IPS-18c (cell line): ENCODE measurements at regions not wholly inside any gene's neighbourhood (a gene's known extent, or its start where the extent isn't known, plus 50 kb on each side); places are given as distances from the start of the nearest gene placed in this dataset.
"Not testable (repeated sequence)": the region's sequence is repeated elsewhere in the genome, so short reads cannot be mapped to it uniquely, and the experiment has no call there.

Source experiments
- H3K4me3 ChIP-seq: 2 replicates; pipeline ENCODE4 v1.7.0; 2013; ENCODE audit warnings: low read depth, mild to moderate bottlenecking, low read length, moderate library complexity; ENCODE audit not compliant: insufficient read depth
- H3K9me3 ChIP-seq: one replicate; pipeline ENCODE4 v1.6.1; 2013; ENCODE audit warnings: mild to moderate bottlenecking, low read length, moderate library complexity; ENCODE audit not compliant: control insufficient read depth, insufficient read depth

DNA sequence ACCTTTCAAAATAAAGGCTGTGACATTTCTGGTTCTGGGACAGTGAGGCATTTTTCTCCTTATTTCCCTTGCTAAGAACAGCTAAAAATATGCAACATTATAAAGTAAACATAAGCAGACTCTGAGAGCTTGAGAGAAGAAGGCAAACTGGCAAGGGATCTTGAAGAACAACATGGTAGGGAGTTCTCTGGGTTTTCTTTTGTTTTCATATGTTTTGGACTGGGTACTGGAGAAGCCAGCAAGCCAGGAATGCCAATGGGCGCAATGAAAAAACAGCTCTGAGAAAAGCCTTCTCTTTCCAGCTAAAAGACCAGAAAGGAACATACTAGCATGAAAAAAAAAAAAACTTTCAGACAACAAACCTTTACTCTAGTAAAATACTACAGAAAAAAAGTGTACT lies 351.4 kb upstream of the HS6ST1 start:
- H3K9me3 ChIP-seq: no peaks in the 10 kb centered on the region
- no peak overlapping the region for H3K4me3 ChIP-seq

DNA sequence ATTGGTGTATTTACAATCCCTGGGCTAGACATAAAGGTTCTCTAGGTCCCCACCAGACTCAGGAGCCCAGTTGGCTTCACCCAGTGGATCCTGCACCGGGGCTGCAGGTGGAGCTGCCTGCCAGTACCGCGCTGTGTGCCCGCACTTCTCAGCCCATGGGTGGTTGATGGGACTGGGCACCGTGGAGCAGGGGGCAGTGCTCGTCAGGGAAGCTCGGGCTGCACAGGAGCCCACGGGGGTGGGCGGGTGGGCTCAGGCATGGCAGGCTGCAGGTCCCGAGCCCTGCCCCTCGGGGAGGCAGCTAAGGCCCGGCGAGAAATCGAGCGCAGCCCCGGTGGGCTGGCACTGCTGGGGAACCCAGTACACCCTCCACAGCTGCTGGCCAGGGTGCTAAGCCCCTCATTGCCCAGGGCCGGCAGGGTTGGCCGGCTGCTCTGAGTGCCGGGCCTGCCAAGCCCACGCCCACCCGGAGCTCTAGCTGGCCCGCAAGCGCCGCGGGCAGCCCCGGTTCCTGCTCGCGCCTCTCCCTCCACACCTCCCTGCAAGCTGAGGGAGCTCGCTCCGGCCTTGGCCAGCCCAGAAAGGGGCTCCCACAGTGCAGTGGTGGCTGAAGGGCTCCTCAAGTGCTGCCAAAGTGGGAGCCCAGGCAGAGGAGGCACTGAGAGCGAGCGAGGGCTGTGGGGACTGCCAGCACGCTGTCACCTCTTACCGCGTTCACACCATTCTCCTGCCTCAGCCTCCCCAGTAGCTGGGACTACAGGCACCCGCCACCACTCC lies 353.5 kb upstream of the HS6ST1 start:
- not testable (repeated sequence) for H3K4me3 ChIP-seq, H3K9me3 ChIP-seq

DNA sequence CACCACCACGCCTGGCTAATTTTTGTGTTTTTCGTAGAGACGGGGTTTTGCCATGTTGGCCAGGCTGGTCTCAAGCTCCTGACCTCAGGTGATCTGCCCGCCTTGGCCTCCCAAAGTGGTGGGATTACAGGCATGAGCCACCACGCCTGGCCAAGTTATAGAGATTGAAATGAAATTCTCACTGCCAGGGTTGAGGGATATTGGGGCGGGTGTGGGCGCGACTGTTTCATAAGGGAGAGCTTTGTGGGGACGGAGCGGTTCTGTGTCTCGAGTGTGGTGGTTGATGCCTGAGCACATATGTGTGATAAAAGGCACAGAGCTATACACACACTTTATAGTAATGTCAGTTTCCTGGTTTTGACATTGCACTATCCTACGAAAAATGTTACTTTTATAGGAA lies 361.0 kb upstream of the HS6ST1 start:
- H3K4me3 ChIP-seq, H3K9me3 ChIP-seq: not testable (repeated sequence)

DNA sequence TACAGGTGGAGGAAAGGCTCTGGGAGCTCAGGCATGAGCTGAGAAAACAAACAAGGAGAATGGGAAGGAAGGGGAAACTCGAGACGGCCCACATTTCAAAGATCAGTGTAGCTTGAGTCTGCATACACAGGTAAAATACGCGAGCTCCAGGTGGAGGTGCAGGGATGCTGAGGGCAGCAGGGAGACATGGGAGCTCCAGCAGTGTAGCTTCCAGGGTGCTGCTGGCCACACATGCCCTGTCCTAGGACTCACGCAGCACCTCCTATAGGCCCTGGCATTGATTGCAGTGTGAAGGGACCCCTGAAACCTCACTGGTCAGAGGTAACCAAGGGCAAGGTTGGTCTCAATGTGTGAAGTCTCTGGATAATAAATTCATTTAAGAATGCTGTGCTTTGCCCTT lies 362.8 kb upstream of the HS6ST1 start:
- no peak overlapping the region for H3K4me3 ChIP-seq
- H3K9me3 ChIP-seq: no peaks in the 10 kb centered on the region

DNA sequence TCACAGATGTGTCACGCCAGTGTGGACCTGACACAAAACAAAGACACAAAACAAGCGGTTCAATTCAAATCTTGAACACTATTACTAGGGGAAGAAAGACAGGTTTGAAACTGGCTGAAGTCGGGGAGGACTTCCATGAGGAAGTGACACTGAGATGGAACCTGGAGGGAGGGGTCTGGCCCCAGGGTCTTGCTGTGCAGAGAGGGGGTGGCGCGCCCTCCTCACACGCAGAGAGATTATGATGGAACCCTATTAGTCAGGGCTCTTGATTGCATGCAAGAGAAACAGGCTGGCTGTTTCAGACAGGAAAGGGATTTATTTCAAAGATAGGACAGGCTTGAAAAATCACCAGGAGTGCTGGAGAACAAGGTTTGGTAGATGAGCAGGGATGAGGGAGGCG lies 363.6 kb upstream of the HS6ST1 start:
- Histone ChIP-seq H3K4me3 (no peak overlapping the region), H3K9me3 (no peaks in the 10 kb centered on the region)

DNA sequence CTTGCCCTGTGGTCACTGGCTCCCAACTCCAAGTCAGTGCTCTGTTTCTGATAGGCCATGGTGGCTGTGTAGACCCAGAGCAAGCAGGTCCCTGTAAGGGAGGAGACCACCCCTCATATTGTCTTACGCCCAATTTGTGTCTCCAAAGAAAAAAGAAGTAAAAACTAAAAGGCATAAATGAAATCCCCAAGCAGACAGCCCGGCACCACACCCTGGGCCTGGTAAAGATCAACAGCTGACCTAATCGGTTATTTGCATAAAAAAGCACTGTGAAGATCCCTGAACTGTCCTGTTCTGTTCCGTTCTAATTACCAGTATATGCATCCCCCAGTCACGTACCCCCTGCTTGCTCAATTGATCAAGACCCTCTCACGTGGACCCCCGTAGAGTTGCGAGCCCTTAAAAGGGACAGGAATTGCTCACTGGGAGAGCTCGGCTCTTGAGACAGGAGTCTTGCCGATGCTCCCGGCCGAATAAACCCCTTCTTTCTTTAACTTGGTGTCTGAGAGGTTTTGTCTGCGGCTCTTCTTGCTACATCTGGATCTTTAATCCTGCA lies 364.1 kb upstream of the HS6ST1 start:
- no peak overlapping the region for H3K4me3 ChIP-seq
- no peaks in the 10 kb centered on the region for H3K9me3 ChIP-seq

DNA sequence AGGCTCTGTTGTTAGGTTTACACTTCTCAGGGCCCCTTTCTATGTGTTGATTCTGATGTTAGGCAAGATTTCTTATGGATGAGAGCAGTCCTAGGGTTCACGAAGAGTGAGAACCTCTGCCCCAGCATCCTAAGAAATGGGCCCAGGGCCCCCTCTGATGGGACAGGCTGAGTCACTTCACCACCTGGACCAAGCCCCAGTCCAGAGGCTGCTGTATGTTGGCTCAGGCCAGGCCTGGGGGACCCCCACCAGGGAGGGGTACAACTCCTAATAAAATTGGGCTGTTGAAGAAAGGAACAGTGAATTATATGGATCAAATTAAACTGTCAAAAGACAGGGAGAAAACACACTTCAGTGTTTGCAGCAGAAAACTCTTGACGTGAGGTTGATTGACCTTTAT lies 365.9 kb upstream of the HS6ST1 start:
- H3K9me3 ChIP-seq: no peaks in the 10 kb centered on the region
- H3K4me3 ChIP-seq: no peak overlapping the region

DNA sequence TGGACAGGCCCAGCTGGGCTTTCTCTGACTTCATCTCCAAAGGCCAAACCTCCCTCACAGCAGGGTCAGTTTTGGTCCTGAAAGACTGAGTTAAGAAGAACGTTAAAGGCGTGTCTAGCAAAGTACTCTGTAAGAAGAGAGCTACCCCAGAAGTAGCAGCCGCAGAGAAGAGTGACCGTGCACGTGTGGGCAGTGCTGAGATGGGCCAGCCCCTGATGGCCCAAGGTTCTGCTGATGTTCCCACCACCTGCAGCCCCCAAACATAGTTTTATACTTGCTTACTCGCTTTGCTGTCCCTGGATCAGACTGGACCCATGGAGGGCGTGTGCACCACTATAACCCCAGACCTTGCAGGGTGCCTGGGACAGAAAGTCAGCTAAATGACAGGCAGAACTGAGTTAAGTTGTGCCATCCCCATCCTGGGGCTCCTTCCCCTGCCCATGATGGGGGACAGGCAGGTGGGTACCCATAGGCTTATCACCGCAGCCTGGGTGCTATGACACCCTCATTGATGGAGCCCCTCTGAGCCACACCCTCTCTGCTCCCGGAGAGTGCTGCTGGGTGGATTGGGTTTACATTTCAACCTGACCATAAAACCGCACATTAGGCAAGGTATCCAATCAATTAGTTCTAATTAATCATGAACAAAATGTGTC lies 367.3 kb upstream of the HS6ST1 start:
- no peak overlapping the region for H3K4me3 ChIP-seq
- no peaks in the 10 kb centered on the region for H3K9me3 ChIP-seq

DNA sequence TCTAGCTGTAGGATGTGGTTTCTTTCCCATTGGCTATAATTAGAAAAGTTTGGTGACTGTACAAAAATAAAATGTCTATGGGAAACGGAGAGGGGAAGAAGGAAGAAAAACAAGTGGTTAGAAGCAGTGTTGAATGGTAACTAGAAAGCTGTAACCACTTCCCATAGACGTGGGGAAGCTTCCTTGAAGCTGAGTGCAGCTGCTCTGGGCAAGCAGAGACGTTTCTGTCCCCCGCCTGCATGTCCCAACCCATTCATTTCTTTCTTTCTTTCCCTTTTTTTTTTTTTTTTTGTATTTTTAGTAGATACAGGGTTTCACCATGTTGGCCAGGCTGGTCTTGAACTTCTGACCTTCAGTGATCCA lies 367.8 kb upstream of the HS6ST1 start:
- Histone ChIP-seq H3K4me3 (no peak overlapping the region), H3K9me3 (no peaks in the 10 kb centered on the region)

DNA sequence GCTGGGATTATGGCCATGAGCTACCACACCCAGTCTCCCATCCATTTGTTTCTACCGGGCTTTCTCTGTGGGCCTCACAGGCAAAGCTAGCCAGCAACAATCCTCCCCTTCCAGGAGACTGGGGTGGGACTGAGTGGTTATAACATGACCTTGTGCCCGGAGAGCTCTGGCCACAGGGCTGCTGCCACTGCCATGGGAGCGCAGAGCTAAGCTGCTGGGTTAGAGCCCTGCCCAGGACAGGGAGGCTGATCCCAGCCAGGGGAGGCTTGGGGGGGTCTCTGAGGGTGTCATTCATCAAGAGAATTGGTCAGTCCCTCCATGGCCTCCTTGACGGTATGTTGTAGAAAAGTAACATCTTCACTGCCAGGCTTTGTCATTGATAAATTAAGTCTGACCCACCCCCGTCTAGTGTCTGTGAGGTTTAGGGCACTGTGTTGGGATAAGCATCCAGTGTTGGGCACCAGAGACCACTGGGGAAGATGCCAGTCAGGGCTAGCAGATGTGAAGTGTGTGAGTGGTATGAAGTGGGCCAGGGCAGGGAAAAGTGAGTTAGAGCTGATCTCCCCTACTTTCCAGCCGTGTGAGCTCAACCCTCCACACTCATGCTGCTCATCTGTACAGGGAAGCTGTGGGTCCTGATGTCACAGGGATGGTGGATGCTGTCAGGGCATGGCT lies 368.4 kb upstream of the HS6ST1 start:
- Histone ChIP-seq H3K4me3 (no peak overlapping the region), H3K9me3 (no peaks in the 10 kb centered on the region)

DNA sequence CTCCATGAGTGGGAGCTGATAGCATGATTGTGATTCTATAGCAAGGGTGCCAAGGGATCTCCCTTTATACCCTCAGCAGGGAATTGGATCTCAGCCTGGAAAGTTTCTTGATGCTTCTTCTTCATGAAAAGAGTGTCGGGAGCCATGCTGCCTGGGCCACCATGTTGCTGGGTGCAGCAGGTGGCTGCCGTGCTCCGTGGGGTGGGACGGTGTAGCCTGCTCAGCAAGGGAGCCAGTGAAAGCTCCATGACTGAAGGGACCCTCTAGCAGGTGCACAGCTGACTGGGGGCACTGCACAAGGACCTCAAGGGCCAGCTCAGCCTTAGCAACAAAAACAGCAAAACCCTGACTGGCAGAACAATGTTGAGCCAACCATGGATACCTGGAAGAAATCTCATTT lies 368.9 kb upstream of the HS6ST1 start:
- H3K9me3 ChIP-seq: no peaks in the 10 kb centered on the region
- H3K4me3 ChIP-seq: no peak overlapping the region

DNA sequence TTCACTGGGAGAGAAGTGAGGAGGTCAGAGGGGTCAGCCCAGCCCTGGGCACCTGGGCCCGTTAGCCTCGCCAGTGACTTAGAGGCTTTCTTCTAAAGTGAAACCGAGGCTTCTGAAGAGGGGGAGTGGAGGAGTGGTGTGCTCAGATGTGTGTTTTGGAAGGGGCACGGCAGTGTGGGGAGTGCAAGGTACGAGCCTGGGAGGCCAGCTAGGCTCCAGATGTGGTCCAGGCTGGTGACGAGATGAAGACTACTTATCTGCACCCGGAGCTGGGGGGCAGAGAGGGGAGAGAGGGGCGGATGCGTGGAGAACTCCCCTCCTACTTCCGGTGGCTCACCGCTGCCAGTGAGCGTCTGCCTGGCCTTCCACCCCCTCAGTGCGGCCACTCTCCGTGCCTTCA lies 371.3 kb upstream of the HS6ST1 start:
- Histone ChIP-seq H3K9me3 (no peaks in the 10 kb centered on the region), H3K4me3 (no peak overlapping the region)

DNA sequence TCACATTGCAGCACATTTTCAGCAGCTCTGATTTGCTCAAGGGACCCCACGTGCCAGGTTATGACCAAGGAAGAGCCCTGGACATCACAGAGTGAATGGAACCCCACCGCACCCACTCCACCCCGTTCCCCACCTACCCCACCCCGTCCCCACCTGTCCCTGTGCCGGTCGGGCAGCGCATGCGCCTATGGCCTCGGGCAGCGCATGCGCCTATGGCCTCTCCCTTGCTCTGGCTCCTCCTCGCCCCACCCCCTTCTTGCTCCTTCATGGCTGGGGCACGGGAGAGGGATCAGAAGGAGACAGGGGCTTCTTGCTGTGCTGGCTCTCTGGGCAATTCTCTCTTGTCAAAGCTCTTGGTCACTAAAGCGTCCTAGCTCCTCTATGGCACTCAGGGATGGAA lies 371.8 kb upstream of the HS6ST1 start:
- no peak overlapping the region for H3K4me3 ChIP-seq
- H3K9me3 ChIP-seq: no peaks in the 10 kb centered on the region

DNA sequence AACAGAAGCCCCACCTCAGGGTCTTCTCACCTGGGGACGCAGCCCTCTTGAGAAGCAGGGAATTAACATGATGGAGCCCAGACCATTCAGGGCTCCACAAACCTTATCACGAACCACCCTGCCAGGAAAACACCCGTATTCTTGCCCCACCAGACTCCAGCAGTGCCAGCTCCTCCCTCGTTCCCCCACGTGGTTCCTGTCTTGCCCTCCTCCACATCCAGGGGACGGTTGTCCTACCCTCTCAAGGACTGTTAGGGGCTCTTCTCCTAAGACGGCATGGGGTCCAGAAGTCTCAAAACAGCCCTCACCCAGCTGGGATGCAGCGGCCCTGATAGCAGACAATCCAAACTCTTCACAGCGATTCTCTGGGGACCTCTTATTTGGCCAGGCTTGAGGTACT lies 372.2 kb upstream of the HS6ST1 start:
- no peaks in the 10 kb centered on the region for H3K9me3 ChIP-seq
- no peak overlapping the region for H3K4me3 ChIP-seq

DNA sequence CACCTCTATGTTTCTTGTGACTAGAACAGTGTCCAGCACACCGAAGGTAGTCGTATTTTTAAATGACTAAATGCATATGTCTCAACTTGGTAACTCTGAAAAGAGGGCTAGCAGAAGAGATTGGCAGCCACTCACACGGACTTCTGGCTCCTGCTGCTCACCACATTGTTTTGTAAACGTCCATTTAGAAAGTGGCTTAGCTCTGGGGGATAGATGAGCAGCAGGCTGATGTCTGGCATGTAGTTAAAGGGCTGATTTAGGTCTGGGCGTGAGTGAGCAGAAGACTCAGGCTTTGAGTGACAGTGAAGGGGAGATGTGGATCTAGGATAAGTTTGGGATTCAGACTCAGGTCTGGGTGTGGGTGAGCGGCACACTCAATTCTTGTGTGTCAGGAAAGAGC lies 372.9 kb upstream of the HS6ST1 start:
- no peak overlapping the region for H3K4me3 ChIP-seq
- H3K9me3 ChIP-seq: no peaks in the 10 kb centered on the region

DNA sequence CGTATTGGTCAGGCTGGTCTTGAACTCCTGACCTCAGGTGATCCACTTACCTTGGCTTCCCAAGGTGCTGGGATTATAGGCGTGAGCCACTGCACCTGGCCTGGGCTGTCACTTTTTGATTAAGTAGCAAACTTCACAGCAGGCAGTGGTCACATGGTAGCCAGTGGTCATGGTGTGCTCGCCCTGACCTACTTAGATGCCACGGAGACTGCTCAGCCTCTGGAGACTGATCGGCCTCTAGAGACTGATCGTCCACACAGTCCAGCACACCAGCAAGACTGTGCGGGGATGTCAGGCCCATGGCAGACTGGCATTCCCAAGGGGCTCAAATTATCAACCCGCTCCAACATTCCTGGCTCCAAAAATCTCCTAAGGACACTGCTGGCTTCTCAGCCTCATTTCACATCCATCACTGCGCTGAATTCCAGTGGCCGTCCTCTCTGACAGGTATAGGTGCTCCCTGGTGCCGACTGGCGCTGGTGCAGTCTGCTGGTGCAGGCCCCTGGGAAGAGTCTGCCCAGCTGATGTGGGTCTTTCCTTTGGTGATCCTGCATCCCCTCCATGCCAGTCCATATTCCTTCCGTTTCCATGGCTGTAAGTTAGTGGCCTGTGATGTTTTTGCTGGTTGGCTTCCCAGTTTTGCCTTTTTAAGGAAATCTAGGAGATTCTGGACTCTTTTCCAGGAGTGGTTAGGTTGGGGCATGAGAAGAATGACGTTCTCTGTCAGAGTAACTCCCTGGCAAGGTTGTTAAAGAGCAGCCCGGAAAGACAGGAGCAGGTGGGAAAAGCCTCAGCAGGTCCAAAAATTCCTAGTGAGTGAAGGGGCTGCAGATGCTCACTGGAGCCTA lies 374.5 kb upstream of the HS6ST1 start:
- H3K4me3 ChIP-seq: no peak overlapping the region

DNA sequence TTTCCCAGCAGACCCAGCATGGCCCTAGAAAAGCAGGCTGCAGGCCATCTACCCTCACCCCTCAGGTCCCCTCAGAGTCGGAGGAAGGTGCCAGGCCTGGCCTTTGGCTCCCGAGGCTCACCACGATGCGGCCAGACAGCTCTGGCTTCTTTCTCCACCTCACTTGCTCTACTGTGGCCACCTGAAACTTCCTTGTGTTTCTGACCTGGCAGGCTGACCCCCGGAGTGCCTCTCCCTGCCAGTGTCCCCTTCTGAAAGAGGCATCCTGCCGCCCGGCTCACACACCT lies 375.0 kb upstream of the HS6ST1 start:
- H3K4me3 ChIP-seq: no peak overlapping the region
- no peaks in the 10 kb centered on the region for H3K9me3 ChIP-seq

More for the DNA sequence above, 374.5 kb upstream of the HS6ST1 start:
- no peaks in the 10 kb centered on the region for H3K9me3 ChIP-seq
